ENCODE measurements at regions not wholly inside any gene's neighbourhood (a gene's known extent, or its start where the extent isn't known, plus 50 kb on each side); places are given as distances from the start of the nearest gene placed in this dataset.

GRCh38 chr17:70916469-70916868 lies 747.1 kb downstream of the KCNJ2 start:
- TF ChIP-seq CTCF (IDR thresholded peaks at IDR 0.05; ENCODE audit: insufficient read depth, low read length) (no peak), POLR2AphosphoS5 (IDR thresholded peaks at IDR 0.05; ENCODE audit: low read depth) (no peak), REST (IDR thresholded peaks at IDR 0.05; ENCODE audit: insufficient replicate concordance, low read depth) (no peak), GABPA (IDR thresholded peaks at IDR 0.05; ENCODE audit: low read depth) (no peak)

Data from HL-60 (cell line).